Neuronal stem cell (in vitro differentiated cells): ENCODE measurements at regions not wholly inside any gene's neighbourhood (a gene's known extent, or its start where the extent isn't known, plus 50 kb on each side); places are given as distances from the start of the nearest gene placed in this dataset.
A peak's percentile ranks its signal among the peaks of the same experiment; 100 is the strongest.

Source experiments
- DNase-seq: peaks from one replicate; pipeline ENCODE4 v3.0.0-alpha.2; 2013; ENCODE audit warnings: low spot score
- H2AFZ ChIP-seq: one replicate; pipeline ENCODE4 v1.6.1; 2013; ENCODE audit warnings: mild to moderate bottlenecking, low read length, inconsistent platforms
- H2AK5ac ChIP-seq: 2 replicates; pipeline ENCODE4 v1.6.1; 2013; ENCODE audit warnings: low read depth, mild to moderate bottlenecking, inconsistent platforms, low read length, moderate library complexity, mixed read lengths
- H2BK120ac ChIP-seq: 2 replicates; pipeline ENCODE4 v1.6.1; 2013; ENCODE audit warnings: low read depth, mild to moderate bottlenecking, inconsistent platforms, low read length, moderate library complexity, mixed read lengths
- H2BK12ac ChIP-seq: one replicate; pipeline ENCODE4 v1.6.1; 2013; ENCODE audit warnings: low read length, inconsistent platforms
- H2BK15ac ChIP-seq: 2 replicates; pipeline ENCODE4 v1.6.1; 2013; ENCODE audit warnings: mild to moderate bottlenecking, low read length, inconsistent platforms, mixed read lengths
- H2BK5ac ChIP-seq: one replicate; pipeline ENCODE4 v1.6.1; 2013; ENCODE audit warnings: inconsistent platforms, mild to moderate bottlenecking, low read length, moderate library complexity
- H3K14ac ChIP-seq: one replicate; pipeline ENCODE4 v1.6.1; 2013; ENCODE audit warnings: low read length, inconsistent platforms
- H3K18ac ChIP-seq: 2 replicates; pipeline ENCODE4 v1.6.1; 2013; ENCODE audit warnings: low read length, inconsistent platforms
- H3K23ac ChIP-seq: 2 replicates; pipeline ENCODE4 v1.6.1; 2013; ENCODE audit warnings: low read depth, mild to moderate bottlenecking, mixed read lengths, low read length, inconsistent platforms; ENCODE audit not compliant: poor library complexity
- H3K27ac ChIP-seq: replicated peaks from 3 replicates; pipeline ENCODE4 v1.5.1; 2013; ENCODE audit warnings: low read length, inconsistent platforms
- H3K27me3 ChIP-seq, 3 experiments: 2 replicates each; pipeline ENCODE4 v1.6.1; 2013; ENCODE audit warnings: low read length in 3 of 3, mild to moderate bottlenecking in 2 of 3, inconsistent platforms in 1 of 3, low read depth in 1 of 3, mixed read lengths in 1 of 3, moderate library complexity in 1 of 3; ENCODE audit not compliant: control insufficient read depth in 3 of 3, insufficient read depth in 3 of 3
- H3K36me3 ChIP-seq, 2 donors: replicated peaks in 1 of 2; 2 replicates each; pipeline ENCODE4 v1.6.1; 2013; ENCODE audit warnings: low read length in 2 of 2; ENCODE audit not compliant: control insufficient read depth in 2 of 2, insufficient read depth in 2 of 2
- H3K4ac ChIP-seq: 2 replicates; pipeline ENCODE4 v1.6.1; 2013; ENCODE audit warnings: inconsistent platforms, mild to moderate bottlenecking, low read length, moderate library complexity
- H3K4me1 ChIP-seq, 2 donors: 1 replicate in 1 of 2; 2 replicates in 1 of 2; pipeline ENCODE4 v1.6.1; 2013; ENCODE audit warnings: low read length in 2 of 2, low read depth in 1 of 2; ENCODE audit not compliant: control insufficient read depth in 2 of 2, insufficient read depth in 1 of 2
- H3K4me2 ChIP-seq: one replicate; pipeline ENCODE4 v1.6.1; 2013; ENCODE audit warnings: mild to moderate bottlenecking, low read length, inconsistent platforms; ENCODE audit not compliant: insufficient read depth, poor library complexity, severe bottlenecking
- H3K4me3 ChIP-seq, 2 donors: 2 replicates each; pipeline ENCODE4 v1.5.1; 2013; ENCODE audit warnings: low read length in 2 of 2, mild to moderate bottlenecking in 2 of 2, inconsistent platforms in 1 of 2, moderate library complexity in 1 of 2
- H3K79me1 ChIP-seq: one replicate; pipeline ENCODE4 v1.6.1; 2013; ENCODE audit warnings: low read depth, mild to moderate bottlenecking, inconsistent platforms, low read length, moderate library complexity
- H3K9ac ChIP-seq: one replicate; pipeline ENCODE4 v1.6.1; 2013; ENCODE audit warnings: mild to moderate bottlenecking, low read depth, low read length, inconsistent platforms; ENCODE audit not compliant: poor library complexity
- H3K9me3 ChIP-seq, 2 donors: replicated peaks in 1 of 2; 2 replicates each; pipeline versions ENCODE3 to v1.6.1; 2013; ENCODE audit warnings: low read length in 2 of 2, mild to moderate bottlenecking in 2 of 2, inconsistent platforms in 1 of 2, low read depth in 1 of 2, mixed read lengths in 1 of 2, moderate library complexity in 1 of 2; ENCODE audit not compliant: control insufficient read depth in 2 of 2, insufficient read depth in 1 of 2
- H4K8ac ChIP-seq: one replicate; pipeline ENCODE4 v1.6.1; 2013; ENCODE audit warnings: low read depth, mild to moderate bottlenecking, inconsistent platforms, low read length, moderate library complexity
- H4K91ac ChIP-seq: one replicate; pipeline ENCODE4 v1.6.1; 2013; ENCODE audit warnings: low read length, low read depth, mild to moderate bottlenecking, inconsistent platforms; ENCODE audit not compliant: poor library complexity
- WGBS, 2 donors: extraction: QIAGEN DNeasy Blood & Tissue Kit; methylation state at CpG; one replicate each; pipeline ENCODE4 v1.1.7; 2013; ENCODE audit warnings: missing lambda C conversion rate in 2 of 2, mixed read lengths in 1 of 2; ENCODE audit not compliant: insufficient read length in 2 of 2, insufficient replicate concordance in 1 of 2; ENCODE audit errors: extremely low coverage in 2 of 2; 5-methylcytosine and 5-hydroxymethylcytosine counted together

GRCh38 chr7:121796381-121796780, 76.6 kb upstream of the PTPRZ1 start:
- Histone ChIP-seq H2BK120ac (no peak overlapping the region), H4K8ac (no peak overlapping the region), H3K27ac (peak overlapping the region; percentile 84), H3K79me1 (no peaks in the 10 kb centered on the region), H3K23ac (no peak overlapping the region), H3K9me3 (peaks cover 0 to 2% of the 10 kb centered on the region in 2 donors), H4K91ac (no peak overlapping the region), H3K4me1 (peaks cover 18 to 52% of the 10 kb centered on the region in 2 donors), H3K9ac (no peak overlapping the region), H3K36me3 (no peaks in the 10 kb centered on the region), H2BK15ac (no peak overlapping the region), H3K4me3 (no peak overlapping the region), H2AFZ (peak overlapping the region; percentile 81), H3K27me3 (no peaks in the 10 kb centered on the region), H3K18ac (no peak overlapping the region), H2BK5ac (no peak overlapping the region), H2AK5ac (no peak overlapping the region), H3K14ac (no peak overlapping the region), H2BK12ac (no peak overlapping the region), H3K4me2 (no peak overlapping the region), H3K4ac (no peak overlapping the region)
- DNase-seq, result no peak
- WGBS, 2 donors, result no CpG with 5 or more reads among the region's 4 CpGs

GRCh38 chr7:121795736-121796135, 77.2 kb upstream of the PTPRZ1 start:
- H3K4me1 ChIP-seq, result peaks cover 16 to 47% of the 10 kb centered on the region in 2 donors

DNA sequence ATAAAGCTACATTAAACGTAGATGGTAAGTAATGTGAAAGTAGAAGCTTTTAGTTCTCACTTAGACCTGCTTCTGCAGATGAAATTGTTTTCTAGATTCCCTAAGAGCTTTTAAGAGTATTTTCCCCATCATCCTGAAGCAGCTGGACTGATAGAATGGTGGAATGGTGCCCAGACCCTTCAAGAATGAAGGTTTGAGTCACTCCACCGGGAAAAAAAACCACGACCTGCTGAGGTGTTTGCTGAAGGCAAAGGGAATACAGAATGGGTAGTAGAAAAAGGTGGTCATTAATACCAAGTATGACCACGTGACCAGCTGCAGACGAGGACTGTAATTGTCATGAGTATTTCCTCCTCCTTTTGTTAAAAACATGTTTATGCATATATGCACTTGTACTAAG, 79.2 kb upstream of the PTPRZ1 start:
- no peak overlapping the region for H3K23ac ChIP-seq
- H3K9me3 ChIP-seq, result peaks cover 0 to 6% of the 10 kb centered on the region in 2 donors
- no peak overlapping the region for H2BK5ac ChIP-seq
- no peak overlapping the region for H3K4me2 ChIP-seq
- H3K36me3 ChIP-seq, result no peaks in the 10 kb centered on the region
- H3K27ac ChIP-seq, result no peak overlapping the region
- H3K14ac ChIP-seq, result no peak overlapping the region
- H3K9ac ChIP-seq, result no peak overlapping the region
- no peak overlapping the region for H2BK15ac ChIP-seq
- H2BK12ac ChIP-seq, result no peak overlapping the region
- no peak overlapping the region for H3K4ac ChIP-seq
- no peak for DNase-seq
- H3K4me1 ChIP-seq, result peaks cover 8 to 35% of the 10 kb centered on the region in 2 donors
- no peak overlapping the region for H3K4me3 ChIP-seq
- H2AK5ac ChIP-seq, result no peak overlapping the region
- H3K18ac ChIP-seq, result no peak overlapping the region
- no peak overlapping the region for H2AFZ ChIP-seq
- H2BK120ac ChIP-seq, result no peak overlapping the region
- no peaks in the 10 kb centered on the region for H3K79me1 ChIP-seq
- no peak overlapping the region for H4K8ac ChIP-seq
- H3K27me3 ChIP-seq, result no peaks in the 10 kb centered on the region
- no peak overlapping the region for H4K91ac ChIP-seq
- no CpG with 5 or more reads among the region's 5 CpGs for WGBS, 2 donors

More at GRCh38 chr7:121795736-121796135, 77.2 kb upstream of the PTPRZ1 start:
- no peak overlapping the region for H3K4me3 ChIP-seq
- H4K8ac ChIP-seq, result no peak overlapping the region
- no peaks in the 10 kb centered on the region for H3K36me3 ChIP-seq
- H3K9me3 ChIP-seq, result peaks cover 0 to 2% of the 10 kb centered on the region in 2 donors
- H2BK15ac ChIP-seq, result no peak overlapping the region
- H3K18ac ChIP-seq, result no peak overlapping the region
- H2AFZ ChIP-seq, result peak overlapping the region; percentile 81
- H2AK5ac ChIP-seq, result no peak overlapping the region
- no peak overlapping the region for H4K91ac ChIP-seq
- H3K27me3 ChIP-seq, result no peaks in the 10 kb centered on the region
- H3K14ac ChIP-seq, result no peak overlapping the region
- no peak overlapping the region for H2BK5ac ChIP-seq
- WGBS, 2 donors, result no CpG with 5 or more reads among the region's 2 CpGs
- H3K9ac ChIP-seq, result no peak overlapping the region
- H2BK120ac ChIP-seq, result no peak overlapping the region
- H3K27ac ChIP-seq, result peak overlapping the region; percentile 17
- no peak overlapping the region for H2BK12ac ChIP-seq
- no peak overlapping the region for H3K4ac ChIP-seq
- H3K4me2 ChIP-seq, result no peak overlapping the region
- DNase-seq, result no peak
- no peaks in the 10 kb centered on the region for H3K79me1 ChIP-seq
- no peak overlapping the region for H3K23ac ChIP-seq

DNA sequence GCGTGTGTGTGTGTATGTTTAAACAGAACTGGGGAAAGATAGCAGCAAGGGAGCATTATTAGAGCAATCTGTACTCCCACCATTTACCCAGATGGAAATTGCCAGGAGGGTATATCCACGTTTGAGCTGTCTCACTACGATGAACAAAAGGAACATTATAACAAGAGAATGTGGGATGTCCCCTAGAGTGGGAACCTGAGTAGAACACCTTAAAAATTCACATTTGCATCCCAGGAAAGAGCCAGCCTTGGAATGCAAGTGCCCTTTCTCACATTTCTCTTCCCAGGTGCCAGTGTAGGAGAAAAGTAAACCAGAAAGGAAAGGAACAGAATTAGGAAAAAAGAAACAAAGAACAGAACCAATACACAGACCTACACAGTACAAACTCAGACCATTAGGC, 95.3 kb upstream of the PTPRZ1 start:
- whole genome bisulfite sequencing, 2 donors, result no CpG with 5 or more reads among the region's 3 CpGs
- H2BK120ac ChIP-seq, result no peak overlapping the region
- no peak overlapping the region for H2BK5ac ChIP-seq
- H3K4me3 ChIP-seq, result no peak overlapping the region
- no peaks in the 10 kb centered on the region for H3K9me3 ChIP-seq
- no peak overlapping the region for H3K14ac ChIP-seq
- no peak overlapping the region for H4K91ac ChIP-seq
- H3K4me2 ChIP-seq, result no peak overlapping the region
- H2AK5ac ChIP-seq, result no peak overlapping the region
- H3K18ac ChIP-seq, result no peak overlapping the region
- H3K4ac ChIP-seq, result no peak overlapping the region
- no peaks in the 10 kb centered on the region for H3K36me3 ChIP-seq
- peaks cover 0 to 6% of the 10 kb centered on the region in 2 donors for H3K4me1 ChIP-seq
- H3K23ac ChIP-seq, result no peak overlapping the region
- DNase-seq, result no peak
- H2BK12ac ChIP-seq, result no peak overlapping the region
- no peak overlapping the region for H2BK15ac ChIP-seq
- H3K9ac ChIP-seq, result no peak overlapping the region
- H3K27me3 ChIP-seq, result no peaks in the 10 kb centered on the region
- H4K8ac ChIP-seq, result no peak overlapping the region
- no peak overlapping the region for H3K27ac ChIP-seq
- H3K79me1 ChIP-seq, result no peaks in the 10 kb centered on the region
- no peak overlapping the region for H2AFZ ChIP-seq
